ENCODE measurements at regions not wholly inside any gene's neighbourhood (a gene's known extent, or its start where the extent isn't known, plus 50 kb on each side); places are given as distances from the start of the nearest gene placed in this dataset.

GRCh38 chr3:192077795-192078497 lies 617.0 kb downstream of the PYDC2 start:
- no peak for DNase-seq (ENCODE audit: low read depth in 1 of 2, low spot score in 1 of 2)
- no peaks in the 10 kb centered on the region for H3K27me3 ChIP-seq (ENCODE audit: insufficient read depth, poor library complexity, severe bottlenecking)
- H3K27ac ChIP-seq (replicated peaks) = no peak overlapping the region
- TF ChIP-seq SPI1 (IDR thresholded peaks at IDR 0.05; ENCODE audit: borderline replicate concordance, low read depth) (no peak), REST (IDR thresholded peaks at IDR 0.05; ENCODE audit: insufficient replicate concordance, low read depth) (no peak), CTCF (IDR thresholded peaks at IDR 0.05; ENCODE audit: insufficient read depth, low read length) (no peak), POLR2AphosphoS5 (IDR thresholded peaks at IDR 0.05; ENCODE audit: low read depth) (no peak), GABPA (IDR thresholded peaks at IDR 0.05; ENCODE audit: low read depth) (no peak)
- H3K4me3 ChIP-seq (replicated peaks; ENCODE audit: insufficient read depth, low read length) = no peak overlapping the region

GRCh38 chr3:192079098-192079497 lies 618.1 kb downstream of the PYDC2 start:
- Histone ChIP-seq H3K27me3 (ENCODE audit: insufficient read depth, poor library complexity, severe bottlenecking) (no peaks in the 10 kb centered on the region), H3K4me3 (replicated peaks; ENCODE audit: insufficient read depth, low read length) (no peak overlapping the region), H3K27ac (replicated peaks) (no peak overlapping the region)
- no peak for DNase-seq (ENCODE audit: low read depth in 1 of 2, low spot score in 1 of 2)
- TF ChIP-seq SPI1 (IDR thresholded peaks at IDR 0.05; ENCODE audit: borderline replicate concordance, low read depth) (no peak), CTCF (IDR thresholded peaks at IDR 0.05; ENCODE audit: insufficient read depth, low read length) (no peak), GABPA (IDR thresholded peaks at IDR 0.05; ENCODE audit: low read depth) (no peak), POLR2AphosphoS5 (IDR thresholded peaks at IDR 0.05; ENCODE audit: low read depth) (no peak), REST (IDR thresholded peaks at IDR 0.05; ENCODE audit: insufficient replicate concordance, low read depth) (no peak)

GRCh38 chr3:192080336-192080735 lies 619.4 kb downstream of the PYDC2 start:
- no peak overlapping the region for H3K4me3 ChIP-seq (replicated peaks; ENCODE audit: insufficient read depth, low read length)
- no peak overlapping the region for H3K27ac ChIP-seq (replicated peaks)
- no peak for DNase-seq (ENCODE audit: low read depth in 1 of 2, low spot score in 1 of 2)
- H3K27me3 ChIP-seq (ENCODE audit: insufficient read depth, poor library complexity, severe bottlenecking) = no peaks in the 10 kb centered on the region
- TF ChIP-seq REST (IDR thresholded peaks at IDR 0.05; ENCODE audit: insufficient replicate concordance, low read depth) (no peak), GABPA (IDR thresholded peaks at IDR 0.05; ENCODE audit: low read depth) (no peak), POLR2AphosphoS5 (IDR thresholded peaks at IDR 0.05; ENCODE audit: low read depth) (no peak), SPI1 (IDR thresholded peaks at IDR 0.05; ENCODE audit: borderline replicate concordance, low read depth) (no peak), CTCF (IDR thresholded peaks at IDR 0.05; ENCODE audit: insufficient read depth, low read length) (no peak)
